ENCODE measurements at regions not wholly inside any gene's neighbourhood (a gene's known extent, or its start where the extent isn't known, plus 50 kb on each side); places are given as distances from the start of the nearest gene placed in this dataset.

- TF ChIP-seq CTCF (IDR thresholded peaks at IDR 0.05; ENCODE audit: low read depth, low read length, poor library complexity, severe bottlenecking), result no peak
- TF ChIP-seq EZH2phosphoT487 (IDR thresholded peaks at IDR 0.05; ENCODE audit: borderline replicate concordance, low read length), result no peak
- no peaks in the 10 kb centered on the region for H3K4me1 ChIP-seq (ENCODE audit: control insufficient read depth, low read length)
- H3K79me2 ChIP-seq (ENCODE audit: control insufficient read depth, low read length), result no peaks in the 10 kb centered on the region
Measured at GRCh38 chr4:174066611-174067205, 216.8 kb downstream of the FBXO8 start.

GRCh38 chr4:174062831-174063230 lies 220.6 kb downstream of the FBXO8 start:
- TF ChIP-seq CTCF (IDR thresholded peaks at IDR 0.05; ENCODE audit: low read depth, low read length, poor library complexity, severe bottlenecking) (no peak), EZH2phosphoT487 (IDR thresholded peaks at IDR 0.05; ENCODE audit: borderline replicate concordance, low read length) (no peak)

More at GRCh38 chr4:174066611-174067205, 216.8 kb downstream of the FBXO8 start:
- H3F3A ChIP-seq (ENCODE audit: control insufficient read depth, insufficient read depth), result no peaks in the 10 kb centered on the region
- H4K20me1 ChIP-seq (ENCODE audit: control insufficient read depth, insufficient read depth, low read depth, low read length), result no peaks in the 10 kb centered on the region
- H3K27me3 ChIP-seq (ENCODE audit: control insufficient read depth, low read length), result no peaks in the 10 kb centered on the region
- no peak overlapping the region for H3K4me3 ChIP-seq (ENCODE audit: low read length)
- H3K4me2 ChIP-seq (ENCODE audit: low read length), result no peak overlapping the region
- no peaks in the 10 kb centered on the region for H3K9me2 ChIP-seq (replicated peaks; ENCODE audit: control insufficient read depth, low read length)
- no peaks in the 10 kb centered on the region for H3K36me3 ChIP-seq (ENCODE audit: control insufficient read depth, low read length)
- H3K27ac ChIP-seq (ENCODE audit: low read depth, low read length), result no peak overlapping the region
- H3K9me3 ChIP-seq (ENCODE audit: control insufficient read depth, insufficient read depth, low read length), result no peaks in the 10 kb centered on the region

GRCh38 chr4:174061026-174061425 lies 222.4 kb downstream of the FBXO8 start:
- no peaks in the 10 kb centered on the region for H3K9me3 ChIP-seq (ENCODE audit: control insufficient read depth, insufficient read depth, low read length)
- TF ChIP-seq EZH2phosphoT487 (IDR thresholded peaks at IDR 0.05; ENCODE audit: borderline replicate concordance, low read length), result no peak
- TF ChIP-seq CTCF (IDR thresholded peaks at IDR 0.05; ENCODE audit: low read depth, low read length, poor library complexity, severe bottlenecking), result no peak
- no peaks in the 10 kb centered on the region for H3K36me3 ChIP-seq (ENCODE audit: control insufficient read depth, low read length)
- no peaks in the 10 kb centered on the region for H3K9me2 ChIP-seq (replicated peaks; ENCODE audit: control insufficient read depth, low read length)
- no peaks in the 10 kb centered on the region for H3F3A ChIP-seq (ENCODE audit: control insufficient read depth, insufficient read depth)
- no peak overlapping the region for H3K27ac ChIP-seq (ENCODE audit: low read depth, low read length)
- H3K4me1 ChIP-seq (ENCODE audit: control insufficient read depth, low read length), result peaks cover 5% of the 10 kb centered on the region; the same call in 1 of the 2 replicates
- no peak overlapping the region for H3K4me2 ChIP-seq (ENCODE audit: low read length)
- no peak overlapping the region for H3K4me3 ChIP-seq (ENCODE audit: low read length)
- H4K20me1 ChIP-seq (ENCODE audit: control insufficient read depth, insufficient read depth, low read depth, low read length), result no peaks in the 10 kb centered on the region
- no peaks in the 10 kb centered on the region for H3K27me3 ChIP-seq (ENCODE audit: control insufficient read depth, low read length)
- H3K79me2 ChIP-seq (ENCODE audit: control insufficient read depth, low read length), result no peaks in the 10 kb centered on the region

More at GRCh38 chr4:174062831-174063230, 220.6 kb downstream of the FBXO8 start:
- Histone ChIP-seq H4K20me1 (ENCODE audit: control insufficient read depth, insufficient read depth, low read depth, low read length) (no peaks in the 10 kb centered on the region), H3K9me3 (ENCODE audit: control insufficient read depth, insufficient read depth, low read length) (no peaks in the 10 kb centered on the region), H3K36me3 (ENCODE audit: control insufficient read depth, low read length) (no peaks in the 10 kb centered on the region), H3K27me3 (ENCODE audit: control insufficient read depth, low read length) (no peaks in the 10 kb centered on the region), H3K4me2 (ENCODE audit: low read length) (no peak overlapping the region), H3K27ac (ENCODE audit: low read depth, low read length) (no peak overlapping the region), H3K4me3 (ENCODE audit: low read length) (no peak overlapping the region), H3K4me1 (ENCODE audit: control insufficient read depth, low read length) (no peaks in the 10 kb centered on the region), H3F3A (ENCODE audit: control insufficient read depth, insufficient read depth) (no peaks in the 10 kb centered on the region), H3K9me2 (replicated peaks; ENCODE audit: control insufficient read depth, low read length) (no peaks in the 10 kb centered on the region), H3K79me2 (ENCODE audit: control insufficient read depth, low read length) (no peaks in the 10 kb centered on the region)
